GM12878 (cell line): ENCODE measurements at regions not wholly inside any gene's neighbourhood (a gene's known extent, or its start where the extent isn't known, plus 50 kb on each side); places are given as distances from the start of the nearest gene placed in this dataset.

Experiments used
- ATAC-seq: fragments of 200-7000 bp; cut with Tn5 transposase; 3 replicates; pipeline ENCODE4 v1.9.1; 2020; ENCODE audit warnings: mild to moderate bottlenecking, moderate library complexity
- BruUV-seq: library from RNA; stranded (reverse); fragments of 400-500 nt; replicated peaks from 2 replicates; lab custom pipeline; 2021; lab: Mats Ljungman, UMichigan
- CTCF ChIA-PET: fragments of 300-600 bp; sonication (Branson Sonifier 250); formaldehyde crosslinking; extraction: SDS; loops from one replicate; lab custom pipeline; 2021; ENCODE audit warnings: inconsistent platforms; lab: Yijun Ruan, JAX
- POLR2A ChIA-PET: fragments of 350-600 bp; formaldehyde crosslinking; extraction: SDS; loops from one replicate; lab custom pipeline; 2021; ENCODE audit warnings: inconsistent platforms; lab: Charles Lee
- RAD21 ChIA-PET: fragments of 300-600 bp; sonication (Branson Sonifier 250); formaldehyde crosslinking; loops from one replicate; lab custom pipeline; 2023; ENCODE audit warnings: antibody characterized with exemption; ENCODE audit not compliant: unreplicated experiment; lab: Charles Lee
- SMC1A ChIA-PET: fragments of 300-600 bp; sonication (Branson Sonifier 250); formaldehyde crosslinking; loops from one replicate; lab custom pipeline; 2023; ENCODE audit not compliant: unreplicated experiment, uncharacterized antibody; lab: Charles Lee
- DNase-seq: peaks from one replicate; pipeline ENCODE4 v3.0.0-alpha.2; 2011; ENCODE audit warnings: low read depth, low spot score
- FAIRE-seq: peaks from 3 replicates; lab custom pipeline; 2011; peaks lifted over from hg19 to GRCh38; lab: Jason Lieb, UNC
- H2AFZ ChIP-seq: 2 replicates; pipeline ENCODE4 v1.6.0; 2011; ENCODE audit warnings: low read depth, low read length, control low read depth; ENCODE audit not compliant: control insufficient read depth
- H3K27ac ChIP-seq: 2 replicates; pipeline ENCODE4 v1.5.1; 2011; ENCODE audit warnings: control low read depth; ENCODE audit not compliant: control insufficient read depth, insufficient read depth
- H3K27me3 ChIP-seq, 2 experiments: replicated peaks in 1 of 2; 2 replicates each; pipeline versions ENCODE4 v1.6.0 to v1.6.1; 2011; ENCODE audit warnings: low read length in 1 of 2; ENCODE audit not compliant: control insufficient read depth in 2 of 2, insufficient read depth in 2 of 2
- H3K36me3 ChIP-seq, 2 experiments: 2 replicates each; pipeline ENCODE4 v1.5.1; 2011; ENCODE audit warnings: low read length in 1 of 2; ENCODE audit not compliant: control insufficient read depth in 2 of 2, insufficient read depth in 2 of 2
- H3K4me1 ChIP-seq: 2 replicates; pipeline ENCODE4 v1.6.1; 2011; ENCODE audit warnings: mild to moderate bottlenecking, low read length, moderate library complexity, mixed read lengths; ENCODE audit not compliant: control insufficient read depth, insufficient read depth
- H3K4me2 ChIP-seq: 2 replicates; pipeline ENCODE4 v1.6.0; 2011; ENCODE audit warnings: control low read depth; ENCODE audit not compliant: control insufficient read depth, insufficient read depth
- H3K4me3 ChIP-seq: fragments of 200-600 bp; sonication (generic); 2 replicates; pipeline ENCODE4 v1.5.1; 2016
- H3K79me2 ChIP-seq: 2 replicates; pipeline ENCODE4 v1.6.0; 2011; ENCODE audit warnings: low read length; ENCODE audit not compliant: control insufficient read depth, insufficient read depth
- H3K9ac ChIP-seq: 2 replicates; pipeline ENCODE4 v1.8.0; 2011; ENCODE audit warnings: low read length, control low read depth, mixed read lengths; ENCODE audit not compliant: control insufficient read depth, insufficient read depth
- H3K9me3 ChIP-seq: replicated peaks from 3 replicates; pipeline ENCODE4 v1.5.1; 2011; ENCODE audit warnings: mild to moderate bottlenecking, low read length; ENCODE audit not compliant: control insufficient read depth, insufficient read depth
- H4K20me1 ChIP-seq: 2 replicates; pipeline ENCODE4 v1.6.0; 2011; ENCODE audit not compliant: control insufficient read depth, insufficient read depth
- CBFB ChIP-seq: IDR thresholded peaks from 2 replicates; pipeline ENCODE4 v1.6.1; 2016; ENCODE audit warnings: antibody characterized with exemption, low read depth
- DPF2 ChIP-seq: fragments of 450-650 bp; IDR thresholded peaks from 2 replicates; pipeline ENCODE4 v1.6.1; 2017; ENCODE audit warnings: mild to moderate bottlenecking
- GABPA ChIP-seq: IDR thresholded peaks from 2 replicates; pipeline ENCODE4 v1.6.1; 2014; ENCODE audit warnings: antibody characterized with exemption, low read depth, mild to moderate bottlenecking, inconsistent platforms
- JUND ChIP-seq: IDR thresholded peaks from 2 replicates; pipeline ENCODE4 v1.6.1; 2012; ENCODE audit warnings: low read depth, mild to moderate bottlenecking, low read length, improper control_type of control experiment, moderate library complexity
- MEF2B ChIP-seq: fragments of 450-650 bp; IDR thresholded peaks from 2 replicates; pipeline ENCODE4 v1.6.1; 2018; ENCODE audit warnings: mild to moderate bottlenecking, moderate library complexity; ENCODE audit not compliant: partially characterized antibody, poor library complexity, severe bottlenecking
- MTA2 ChIP-seq: fragments of 450-650 bp; IDR thresholded peaks from 2 replicates; pipeline ENCODE4 v1.6.1; 2016; ENCODE audit warnings: low read depth, mild to moderate bottlenecking, moderate library complexity
- MYB ChIP-seq: fragments of 150-350 bp; IDR thresholded peaks from 2 replicates; pipeline ENCODE4 v1.6.1; 2014; ENCODE audit warnings: mild to moderate bottlenecking, low read depth, low read length, borderline replicate concordance
- NFIC ChIP-seq: IDR thresholded peaks from 2 replicates; pipeline ENCODE4 v1.6.1; 2012; ENCODE audit warnings: low read depth, mild to moderate bottlenecking, inconsistent platforms, low read length, moderate library complexity
- NFXL1 ChIP-seq: fragments of 450-650 bp; IDR thresholded peaks from 2 replicates; pipeline ENCODE4 v1.6.1; 2017; ENCODE audit warnings: antibody characterized with exemption, mild to moderate bottlenecking, borderline replicate concordance
- POLR2A ChIP-seq: IDR thresholded peaks from 2 replicates; pipeline ENCODE4 v1.6.1; 2011; ENCODE audit warnings: low read depth, mild to moderate bottlenecking, low read length
- RAD51 ChIP-seq: fragments of 450-650 bp; IDR thresholded peaks from 2 replicates; pipeline ENCODE4 v1.6.1; 2016; ENCODE audit warnings: moderate library complexity, mild to moderate bottlenecking, inconsistent platforms
- SIN3A ChIP-seq: IDR thresholded peaks from 2 replicates; pipeline ENCODE4 v1.6.1; 2012; ENCODE audit warnings: low read depth, low read length, improper control_type of control experiment
- SMC3 ChIP-seq: IDR thresholded peaks from 2 replicates; pipeline ENCODE4 v1.6.1; 2011; ENCODE audit warnings: low read length, improper control_type of control experiment, borderline replicate concordance
- SPI1 ChIP-seq: IDR thresholded peaks from 2 replicates; pipeline ENCODE4 v1.6.1; 2011; ENCODE audit warnings: low read depth, mild to moderate bottlenecking, low read length, moderate library complexity, borderline replicate concordance; ENCODE audit not compliant: insufficient read depth
- ZNF217 ChIP-seq: fragments of 450-650 bp; IDR thresholded peaks from 2 replicates; pipeline ENCODE4 v1.6.1; 2017; ENCODE audit warnings: antibody characterized with exemption, mild to moderate bottlenecking
- ZNF24 ChIP-seq: fragments of 450-650 bp; IDR thresholded peaks from 2 replicates; pipeline ENCODE4 v1.6.1; 2017; ENCODE audit warnings: antibody characterized with exemption, mild to moderate bottlenecking
- in situ Hi-C: fragments of 300-500 bp; cut with MboI; formaldehyde crosslinking; loops from 9 replicates; pipeline ENCODE4 v1.14.3; 2018; ENCODE audit warnings: mixed read lengths
- intact Hi-C: fragments of 100-400 bp; cut with micrococcal nuclease; formaldehyde crosslinking; loops from one replicate; pipeline ENCODE4 v1.14.2; 2022; ENCODE audit not compliant: unreplicated experiment
- TF ChIP-seq, protein P1 (sequence below): fragments of 450-650 bp; IDR thresholded peaks from 2 replicates; pipeline ENCODE4 v1.6.1; 2017; ENCODE audit warnings: borderline replicate concordance
- TF ChIP-seq, protein P2 (sequence below): IDR thresholded peaks from 2 replicates; pipeline ENCODE4 v1.6.1; 2012; ENCODE audit warnings: low read depth, low read length, improper control_type of control experiment
- TF ChIP-seq, protein P3 (sequence below): fragments of 450-650 bp; IDR thresholded peaks from 2 replicates; pipeline ENCODE4 v1.6.1; 2016; ENCODE audit warnings: mild to moderate bottlenecking, moderate library complexity, borderline replicate concordance

DNA sequence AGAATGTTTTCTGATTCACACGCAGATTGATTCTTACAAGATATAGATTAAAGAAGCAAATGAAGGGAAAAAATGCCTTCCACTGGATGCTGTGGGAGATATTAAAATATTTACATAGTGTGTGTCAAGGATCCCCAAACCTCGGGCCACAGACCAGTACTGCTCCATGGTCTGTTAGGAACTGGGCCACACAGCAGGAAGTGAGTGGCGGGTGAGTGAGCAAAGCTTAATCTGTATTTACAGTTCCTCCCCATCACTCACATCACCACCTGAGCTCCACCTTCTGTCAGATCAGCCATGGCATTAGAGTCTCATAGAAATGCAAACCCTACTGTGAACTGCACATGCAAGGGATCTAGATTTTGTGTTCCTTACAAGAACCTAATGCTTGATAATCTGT lies 552.6 kb upstream of the GOLIM4 start (continued):
- TF ChIP-seq SPI1: no peak
- no peak for TF ChIP-seq DPF2
- no peak for TF ChIP-seq ZNF217
- TF ChIP-seq GABPA: no peak
- TF ChIP-seq, protein P1, sequence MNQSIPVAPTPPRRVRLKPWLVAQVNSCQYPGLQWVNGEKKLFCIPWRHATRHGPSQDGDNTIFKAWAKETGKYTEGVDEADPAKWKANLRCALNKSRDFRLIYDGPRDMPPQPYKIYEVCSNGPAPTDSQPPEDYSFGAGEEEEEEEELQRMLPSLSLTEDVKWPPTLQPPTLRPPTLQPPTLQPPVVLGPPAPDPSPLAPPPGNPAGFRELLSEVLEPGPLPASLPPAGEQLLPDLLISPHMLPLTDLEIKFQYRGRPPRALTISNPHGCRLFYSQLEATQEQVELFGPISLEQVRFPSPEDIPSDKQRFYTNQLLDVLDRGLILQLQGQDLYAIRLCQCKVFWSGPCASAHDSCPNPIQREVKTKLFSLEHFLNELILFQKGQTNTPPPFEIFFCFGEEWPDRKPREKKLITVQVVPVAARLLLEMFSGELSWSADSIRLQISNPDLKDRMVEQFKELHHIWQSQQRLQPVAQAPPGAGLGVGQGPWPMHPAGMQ: no peak
- TF ChIP-seq, protein P2, sequence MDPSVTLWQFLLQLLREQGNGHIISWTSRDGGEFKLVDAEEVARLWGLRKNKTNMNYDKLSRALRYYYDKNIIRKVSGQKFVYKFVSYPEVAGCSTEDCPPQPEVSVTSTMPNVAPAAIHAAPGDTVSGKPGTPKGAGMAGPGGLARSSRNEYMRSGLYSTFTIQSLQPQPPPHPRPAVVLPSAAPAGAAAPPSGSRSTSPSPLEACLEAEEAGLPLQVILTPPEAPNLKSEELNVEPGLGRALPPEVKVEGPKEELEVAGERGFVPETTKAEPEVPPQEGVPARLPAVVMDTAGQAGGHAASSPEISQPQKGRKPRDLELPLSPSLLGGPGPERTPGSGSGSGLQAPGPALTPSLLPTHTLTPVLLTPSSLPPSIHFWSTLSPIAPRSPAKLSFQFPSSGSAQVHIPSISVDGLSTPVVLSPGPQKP: no peak
- no peak for TF ChIP-seq NFXL1
- no peak for TF ChIP-seq JUND
- TF ChIP-seq CBFB: no peak

DNA sequence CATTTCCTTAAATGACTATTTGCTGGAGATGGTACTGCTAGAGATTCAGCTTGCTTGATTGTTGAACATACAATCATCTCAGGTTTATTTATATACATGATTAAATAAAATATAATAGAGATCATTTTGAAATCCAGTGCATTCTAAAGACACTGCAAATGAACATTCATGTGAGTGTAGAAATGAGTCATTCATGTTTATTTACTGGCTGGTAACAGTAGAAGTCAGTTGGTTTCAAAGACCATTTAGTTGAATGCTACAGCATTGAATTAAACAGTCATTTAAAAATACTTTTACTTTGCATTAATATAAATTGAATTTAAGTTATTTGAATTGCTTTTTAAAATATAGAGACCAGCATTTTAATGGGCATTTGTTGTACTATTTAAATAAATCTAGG lies 551.9 kb upstream of the GOLIM4 start:
- H3K27ac ChIP-seq: no peak overlapping the region
- FAIRE-seq: no peak
- ChIA-PET POLR2A (no interaction called here), CTCF (interaction anchor here (0.6 to 1.1 kb wide), 2 partner anchors 29 to 200 kb away, joined by 3 read pairs; no protein-coding TSS in a partner anchor), SMC1A (no interaction called here), RAD21 (no interaction called here)
- no peak overlapping the region for H3K9ac ChIP-seq
- no peak overlapping the region for H2AFZ ChIP-seq
- no peaks in the 10 kb centered on the region for H3K79me2 ChIP-seq
- no peaks in the 10 kb centered on the region for H3K36me3 ChIP-seq
- no peak overlapping the region for H3K4me3 ChIP-seq
- no peak overlapping the region for H3K4me2 ChIP-seq
- H3K4me1 ChIP-seq: no peaks in the 10 kb centered on the region
- in situ Hi-C loops (no loop called here), intact Hi-C loops (no loop called here)
- 0 out of 3 replicates have a peak, but pooled peaks have one; percentile 28 for ATAC-seq
- BruUV-seq: no TSS peak
- no peaks in the 10 kb centered on the region for H4K20me1 ChIP-seq
- H3K9me3 ChIP-seq: no peaks in the 10 kb centered on the region
- H3K27me3 ChIP-seq: no peaks in the 10 kb centered on the region
- DNase-seq: no peak
- no peak for TF ChIP-seq ZNF24
- no peak for TF ChIP-seq SIN3A
- no peak for TF ChIP-seq POLR2A
- TF ChIP-seq MEF2B: no peak
- TF ChIP-seq, protein P3, sequence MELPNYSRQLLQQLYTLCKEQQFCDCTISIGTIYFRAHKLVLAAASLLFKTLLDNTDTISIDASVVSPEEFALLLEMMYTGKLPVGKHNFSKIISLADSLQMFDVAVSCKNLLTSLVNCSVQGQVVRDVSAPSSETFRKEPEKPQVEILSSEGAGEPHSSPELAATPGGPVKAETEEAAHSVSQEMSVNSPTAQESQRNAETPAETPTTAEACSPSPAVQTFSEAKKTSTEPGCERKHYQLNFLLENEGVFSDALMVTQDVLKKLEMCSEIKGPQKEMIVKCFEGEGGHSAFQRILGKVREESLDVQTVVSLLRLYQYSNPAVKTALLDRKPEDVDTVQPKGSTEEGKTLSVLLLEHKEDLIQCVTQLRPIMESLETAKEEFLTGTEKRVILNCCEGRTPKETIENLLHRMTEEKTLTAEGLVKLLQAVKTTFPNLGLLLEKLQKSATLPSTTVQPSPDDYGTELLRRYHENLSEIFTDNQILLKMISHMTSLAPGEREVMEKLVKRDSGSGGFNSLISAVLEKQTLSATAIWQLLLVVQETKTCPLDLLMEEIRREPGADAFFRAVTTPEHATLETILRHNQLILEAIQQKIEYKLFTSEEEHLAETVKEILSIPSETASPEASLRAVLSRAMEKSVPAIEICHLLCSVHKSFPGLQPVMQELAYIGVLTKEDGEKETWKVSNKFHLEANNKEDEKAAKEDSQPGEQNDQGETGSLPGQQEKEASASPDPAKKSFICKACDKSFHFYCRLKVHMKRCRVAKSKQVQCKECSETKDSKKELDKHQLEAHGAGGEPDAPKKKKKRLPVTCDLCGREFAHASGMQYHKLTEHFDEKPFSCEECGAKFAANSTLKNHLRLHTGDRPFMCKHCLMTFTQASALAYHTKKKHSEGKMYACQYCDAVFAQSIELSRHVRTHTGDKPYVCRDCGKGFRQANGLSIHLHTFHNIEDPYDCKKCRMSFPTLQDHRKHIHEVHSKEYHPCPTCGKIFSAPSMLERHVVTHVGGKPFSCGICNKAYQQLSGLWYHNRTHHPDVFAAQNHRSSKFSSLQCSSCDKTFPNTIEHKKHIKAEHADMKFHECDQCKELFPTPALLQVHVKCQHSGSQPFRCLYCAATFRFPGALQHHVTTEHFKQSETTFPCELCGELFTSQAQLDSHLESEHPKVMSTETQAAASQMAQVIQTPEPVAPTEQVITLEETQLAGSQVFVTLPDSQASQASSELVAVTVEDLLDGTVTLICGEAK: no peak
- TF ChIP-seq NFIC: no peak
- TF ChIP-seq SMC3: no peak
- no peak for TF ChIP-seq MYB
- no peak for TF ChIP-seq MTA2
- TF ChIP-seq RAD51: no peak
